ENCODE measurements at regions not wholly inside any gene's neighbourhood (a gene's known extent, or its start where the extent isn't known, plus 50 kb on each side); places are given as distances from the start of the nearest gene placed in this dataset.

- no peak overlapping the region for H3K9ac ChIP-seq (ENCODE audit: control insufficient read depth, extremely low read depth, insufficient read depth, low read length)
- H3K4me2 ChIP-seq (ENCODE audit: control insufficient read depth, extremely low read depth, insufficient read depth, low read depth, low read length), result no peak overlapping the region
- dilution Hi-C loops (cut with MboI; ENCODE audit: extremely low pct_ligation_motif_present, low sequenced_read_pairs), result no loop called here
- no peak for TF ChIP-seq CTCF (optimal IDR thresholded peaks at IDR 0.05 in 1 of 3, IDR thresholded peaks at IDR 0.05 in 1 of 3, conservative IDR thresholded peaks at IDR 0.05 in 1 of 3; ENCODE audit: extremely low read depth in 1 of 3, insufficient read depth in 2 of 3, low read length in 3 of 3)
- TF ChIP-seq EZH2 (IDR thresholded peaks at IDR 0.05; ENCODE audit: low read length), result no peak
- H4K20me1 ChIP-seq (ENCODE audit: control insufficient read depth, extremely low read depth, insufficient read depth, low read length), result no peaks in the 10 kb centered on the region
- no peaks in the 10 kb centered on the region for H3K79me2 ChIP-seq (ENCODE audit: control insufficient read depth, insufficient read depth, low read length)
- DNase-seq (ENCODE audit: low read depth, low spot score), result no peak
- no peaks in the 10 kb centered on the region for H3K27me3 ChIP-seq (ENCODE audit: control insufficient read depth, extremely low read depth, insufficient read depth, low read length)
- H3K4me1 ChIP-seq (ENCODE audit: control insufficient read depth, extremely low read depth, insufficient read depth, low read length), result no peaks in the 10 kb centered on the region
- no peak overlapping the region for H2AFZ ChIP-seq (ENCODE audit: control insufficient read depth, low read length)
- H3K4me3 ChIP-seq (ENCODE audit: control insufficient read depth in 2 of 3, extremely low read depth in 1 of 3, insufficient read depth in 2 of 3, low read depth in 1 of 3, low read length in 3 of 3), result no peak overlapping the region
- no peaks in the 10 kb centered on the region for H3K9me1 ChIP-seq (ENCODE audit: control insufficient read depth, extremely low read depth, insufficient read depth, low read length)
- H3K36me3 ChIP-seq (ENCODE audit: control insufficient read depth in 2 of 2, extremely low read depth in 1 of 2, insufficient read depth in 2 of 2, low read length in 2 of 2), result no peaks in the 10 kb centered on the region
- H3K27ac ChIP-seq (ENCODE audit: control insufficient read depth, insufficient read depth, low read length), result no peak overlapping the region
- H3K9me3 ChIP-seq (ENCODE audit: control insufficient read depth, low read depth, low read length), result no peaks in the 10 kb centered on the region
- FAIRE-seq, result no peak
These were observed 51.0 kb upstream of the PIP5K1B start for GRCh38 chr9:68654075-68654474.

All from keratinocyte (primary cell).